ENCODE measurements at regions not wholly inside any gene's neighbourhood (a gene's known extent, or its start where the extent isn't known, plus 50 kb on each side); places are given as distances from the start of the nearest gene placed in this dataset.
A peak's percentile ranks its signal among the peaks of the same experiment; 100 is the strongest.

DNA sequence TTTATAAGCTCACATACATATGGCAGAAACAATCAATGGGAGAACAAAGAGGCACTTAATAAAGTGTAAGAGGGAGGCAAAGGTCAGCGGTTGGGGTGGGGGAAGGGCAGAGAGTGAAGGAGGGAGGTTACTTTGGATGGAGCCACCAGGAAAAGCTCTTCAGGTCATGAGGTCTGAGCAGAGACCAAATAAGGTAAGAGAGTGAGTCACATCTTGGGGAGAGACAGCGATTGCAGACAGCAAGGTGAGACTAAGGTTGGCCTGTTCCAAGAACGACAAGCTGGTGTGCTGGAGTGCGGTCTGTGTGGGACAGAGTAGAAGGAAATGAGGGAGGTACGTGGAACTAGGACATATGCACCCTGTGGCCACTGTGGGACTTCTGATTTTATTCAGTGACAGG lies 74.3 kb upstream of the TOMM7 start:
- Histone ChIP-seq H3K14ac (ENCODE audit: low read length) (no peak overlapping the region), H2AK5ac (ENCODE audit: low read length) (no peak overlapping the region), H2BK120ac (ENCODE audit: insufficient read depth, low read length, poor library complexity) (no peak overlapping the region), H2BK12ac (ENCODE audit: low read length) (no peak overlapping the region), H3K4ac (ENCODE audit: low read depth, low read length) (no peak overlapping the region), H3K36me3 (ENCODE audit: control insufficient read depth in 1 of 2, insufficient read depth in 2 of 2, low read length in 2 of 2) (no peaks in the 10 kb centered on the region), H3K9ac (ENCODE audit: low read length) (no peak overlapping the region), H3K79me2 (ENCODE audit: control insufficient read depth, insufficient read depth, low read length, poor library complexity) (no peaks in the 10 kb centered on the region), H2AFZ (ENCODE audit: insufficient read depth, low read length, poor library complexity) (no peak overlapping the region), H3K4me3 (ENCODE audit: low read depth, low read length) (no peak overlapping the region), H4K91ac (ENCODE audit: low read depth, low read length) (no peak overlapping the region), H3K18ac (ENCODE audit: low read length) (no peak overlapping the region), H3K27me3 (ENCODE audit: insufficient read depth, low read length) (no peaks in the 10 kb centered on the region), H3K23ac (ENCODE audit: low read length) (no peak overlapping the region), H3K27ac (ENCODE audit: low read depth, low read length) (no peak overlapping the region), H2BK5ac (ENCODE audit: low read depth, low read length, poor library complexity) (no peak overlapping the region), H4K8ac (ENCODE audit: low read depth, low read length) (no peak overlapping the region), H3K79me1 (ENCODE audit: low read length) (no peaks in the 10 kb centered on the region), H3K4me2 (ENCODE audit: low read length) (no peak overlapping the region), H4K12ac (ENCODE audit: low read depth, low read length) (no peak overlapping the region), H3K4me1 (ENCODE audit: control insufficient read depth in 1 of 2, insufficient read depth in 2 of 2, low read length in 2 of 2) (no peaks in the 10 kb centered on the region), H3K9me3 (ENCODE audit: insufficient read depth, low read depth, low read length) (no peaks in the 10 kb centered on the region)
- peak in 1 of 2 donors; percentile 7 for DNase-seq
- WGBS (ENCODE audit: extremely low coverage, insufficient coverage, insufficient read length), result no CpG with 5 or more reads among the region's 5 CpGs

GRCh38 chr7:22895828-22896165 lies 73.1 kb upstream of the TOMM7 start:
- no peak overlapping the region for H3K27ac ChIP-seq (ENCODE audit: low read depth, low read length)
- H3K9ac ChIP-seq (ENCODE audit: low read length), result no peak overlapping the region
- no peak overlapping the region for H3K18ac ChIP-seq (ENCODE audit: low read length)
- H3K36me3 ChIP-seq (ENCODE audit: control insufficient read depth in 1 of 2, insufficient read depth in 2 of 2, low read length in 2 of 2), result no peaks in the 10 kb centered on the region
- H2BK12ac ChIP-seq (ENCODE audit: low read length), result no peak overlapping the region
- DNase-seq, result no peak
- no peaks in the 10 kb centered on the region for H3K79me1 ChIP-seq (ENCODE audit: low read length)
- no peak overlapping the region for H3K14ac ChIP-seq (ENCODE audit: low read length)
- no CpG with 5 or more reads among the region's 2 CpGs for WGBS (ENCODE audit: extremely low coverage, insufficient coverage, insufficient read length)
- H3K9me3 ChIP-seq (ENCODE audit: insufficient read depth, low read depth, low read length), result no peaks in the 10 kb centered on the region
- no peak overlapping the region for H2BK120ac ChIP-seq (ENCODE audit: insufficient read depth, low read length, poor library complexity)
- no peak overlapping the region for H4K8ac ChIP-seq (ENCODE audit: low read depth, low read length)
- no peak overlapping the region for H3K23ac ChIP-seq (ENCODE audit: low read length)
- no peak overlapping the region for H3K4me3 ChIP-seq (ENCODE audit: low read depth, low read length)
- no peak overlapping the region for H2AFZ ChIP-seq (ENCODE audit: insufficient read depth, low read length, poor library complexity)
- no peak overlapping the region for H4K12ac ChIP-seq (ENCODE audit: low read depth, low read length)
- H3K27me3 ChIP-seq (ENCODE audit: insufficient read depth, low read length), result no peaks in the 10 kb centered on the region
- H3K4me2 ChIP-seq (ENCODE audit: low read length), result no peak overlapping the region
- H2BK5ac ChIP-seq (ENCODE audit: low read depth, low read length, poor library complexity), result no peak overlapping the region
- H3K4me1 ChIP-seq (ENCODE audit: control insufficient read depth in 1 of 2, insufficient read depth in 2 of 2, low read length in 2 of 2), result no peaks in the 10 kb centered on the region
- no peak overlapping the region for H4K91ac ChIP-seq (ENCODE audit: low read depth, low read length)
- no peak overlapping the region for H3K4ac ChIP-seq (ENCODE audit: low read depth, low read length)
- H2AK5ac ChIP-seq (ENCODE audit: low read length), result no peak overlapping the region
- no peaks in the 10 kb centered on the region for H3K79me2 ChIP-seq (ENCODE audit: control insufficient read depth, insufficient read depth, low read length, poor library complexity)

DNA sequence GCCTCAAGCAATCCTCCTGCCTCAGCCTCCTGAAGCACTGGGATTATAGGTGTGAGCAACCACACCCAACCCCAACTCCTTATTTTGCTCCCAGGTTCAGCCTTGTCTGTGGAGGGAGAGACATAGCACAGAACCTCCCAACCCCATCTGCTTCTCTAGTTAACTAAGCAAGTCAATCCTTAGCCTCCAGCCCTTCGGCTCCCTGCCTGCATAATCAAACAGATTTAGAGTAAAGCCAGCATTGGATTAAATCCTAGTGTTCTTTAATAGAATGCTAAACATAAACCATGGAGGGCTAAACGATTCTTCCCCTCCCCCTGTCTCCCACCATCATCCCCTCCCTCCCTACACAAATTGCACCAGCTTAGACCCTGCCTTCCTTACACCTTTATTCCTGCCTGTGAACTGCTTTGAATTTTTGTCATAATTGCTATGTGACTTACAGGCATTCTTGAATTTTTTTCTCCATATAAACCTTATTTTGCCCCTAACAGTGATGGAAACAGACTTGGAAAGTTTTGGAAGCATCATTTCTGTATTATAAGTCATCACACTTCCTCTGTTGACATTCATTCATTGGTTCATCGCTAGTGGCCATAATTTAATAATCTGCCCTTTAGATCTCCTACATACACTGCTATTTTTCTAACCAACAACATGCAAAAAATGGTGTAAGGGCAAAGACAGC lies 72.6 kb upstream of the TOMM7 start:
- H3K79me2 ChIP-seq (ENCODE audit: control insufficient read depth, insufficient read depth, low read length, poor library complexity), result no peaks in the 10 kb centered on the region
- H4K91ac ChIP-seq (ENCODE audit: low read depth, low read length), result no peak overlapping the region
- H4K8ac ChIP-seq (ENCODE audit: low read depth, low read length), result no peak overlapping the region
- H3K36me3 ChIP-seq (ENCODE audit: control insufficient read depth in 1 of 2, insufficient read depth in 2 of 2, low read length in 2 of 2), result no peaks in the 10 kb centered on the region
- H3K79me1 ChIP-seq (ENCODE audit: low read length), result no peaks in the 10 kb centered on the region
- H4K12ac ChIP-seq (ENCODE audit: low read depth, low read length), result no peak overlapping the region
- H2AFZ ChIP-seq (ENCODE audit: insufficient read depth, low read length, poor library complexity), result no peak overlapping the region
- no peak overlapping the region for H2BK5ac ChIP-seq (ENCODE audit: low read depth, low read length, poor library complexity)
- no peak overlapping the region for H3K18ac ChIP-seq (ENCODE audit: low read length)
- no peak overlapping the region for H3K4me3 ChIP-seq (ENCODE audit: low read depth, low read length)
- H3K23ac ChIP-seq (ENCODE audit: low read length), result no peak overlapping the region
- no peaks in the 10 kb centered on the region for H3K4me1 ChIP-seq (ENCODE audit: control insufficient read depth in 1 of 2, insufficient read depth in 2 of 2, low read length in 2 of 2)
- no CpG with 5 or more reads among the region's 3 CpGs for WGBS (ENCODE audit: extremely low coverage, insufficient coverage, insufficient read length)
- no peak overlapping the region for H3K9ac ChIP-seq (ENCODE audit: low read length)
- no peak overlapping the region for H2BK120ac ChIP-seq (ENCODE audit: insufficient read depth, low read length, poor library complexity)
- H3K4me2 ChIP-seq (ENCODE audit: low read length), result no peak overlapping the region
- H3K4ac ChIP-seq (ENCODE audit: low read depth, low read length), result no peak overlapping the region
- H3K27me3 ChIP-seq (ENCODE audit: insufficient read depth, low read length), result no peaks in the 10 kb centered on the region
- no peaks in the 10 kb centered on the region for H3K9me3 ChIP-seq (ENCODE audit: insufficient read depth, low read depth, low read length)
- no peak overlapping the region for H3K14ac ChIP-seq (ENCODE audit: low read length)
- no peak overlapping the region for H2BK12ac ChIP-seq (ENCODE audit: low read length)
- no peak overlapping the region for H3K27ac ChIP-seq (ENCODE audit: low read depth, low read length)
- DNase-seq, result peak in 1 of 2 donors; percentile 10
- no peak overlapping the region for H2AK5ac ChIP-seq (ENCODE audit: low read length)

- Histone ChIP-seq H3K27ac (ENCODE audit: low read depth, low read length) (no peak overlapping the region), H3K18ac (ENCODE audit: low read length) (no peak overlapping the region), H4K91ac (ENCODE audit: low read depth, low read length) (no peak overlapping the region), H3K4me2 (ENCODE audit: low read length) (no peak overlapping the region), H3K9me3 (ENCODE audit: insufficient read depth, low read depth, low read length) (no peaks in the 10 kb centered on the region), H3K4me3 (ENCODE audit: low read depth, low read length) (no peak overlapping the region), H3K4ac (ENCODE audit: low read depth, low read length) (no peak overlapping the region), H4K8ac (ENCODE audit: low read depth, low read length) (no peak overlapping the region), H2AFZ (ENCODE audit: insufficient read depth, low read length, poor library complexity) (no peak overlapping the region), H4K12ac (ENCODE audit: low read depth, low read length) (no peak overlapping the region), H2BK5ac (ENCODE audit: low read depth, low read length, poor library complexity) (no peak overlapping the region), H3K27me3 (ENCODE audit: insufficient read depth, low read length) (no peaks in the 10 kb centered on the region), H3K9ac (ENCODE audit: low read length) (no peak overlapping the region), H3K79me2 (ENCODE audit: control insufficient read depth, insufficient read depth, low read length, poor library complexity) (no peaks in the 10 kb centered on the region), H3K14ac (ENCODE audit: low read length) (no peak overlapping the region), H2AK5ac (ENCODE audit: low read length) (no peak overlapping the region), H3K4me1 (ENCODE audit: control insufficient read depth in 1 of 2, insufficient read depth in 2 of 2, low read length in 2 of 2) (no peaks in the 10 kb centered on the region), H2BK12ac (ENCODE audit: low read length) (no peak overlapping the region), H3K79me1 (ENCODE audit: low read length) (no peaks in the 10 kb centered on the region), H3K36me3 (ENCODE audit: control insufficient read depth in 1 of 2, insufficient read depth in 2 of 2, low read length in 2 of 2) (no peaks in the 10 kb centered on the region), H3K23ac (ENCODE audit: low read length) (no peak overlapping the region), H2BK120ac (ENCODE audit: insufficient read depth, low read length, poor library complexity) (no peak overlapping the region)
- no CpG with 5 or more reads among the region's 10 CpGs for WGBS (ENCODE audit: extremely low coverage, insufficient coverage, insufficient read length)
- DNase-seq, result no peak
Measured at GRCh38 chr7:22894546-22894945, 71.9 kb upstream of the TOMM7 start.

Measured in trophoblast cell (in vitro differentiated cells and primary cell).